ENCODE measurements at regions not wholly inside any gene's neighbourhood (a gene's known extent, or its start where the extent isn't known, plus 50 kb on each side); places are given as distances from the start of the nearest gene placed in this dataset.

DNA sequence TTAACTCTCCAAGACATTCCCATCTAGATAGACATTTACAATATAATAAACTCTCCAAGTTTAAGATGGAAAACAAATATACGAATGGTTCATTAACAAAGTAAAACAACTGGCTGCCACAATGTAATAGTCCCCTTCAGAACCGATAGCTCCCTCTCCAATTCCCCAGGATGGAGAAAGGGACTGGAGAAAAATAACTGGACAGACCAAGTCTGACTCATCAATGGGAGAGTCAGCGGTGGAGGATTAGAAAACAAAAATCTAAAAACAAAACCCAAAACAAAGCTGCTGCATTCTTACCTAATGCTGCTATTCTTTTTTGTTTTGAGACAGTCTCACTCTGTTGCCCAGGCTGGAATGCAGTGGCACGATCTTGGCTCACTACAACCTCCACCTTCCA, 468.1 kb downstream of the SHQ1 start:
- TF ChIP-seq, protein P1, sequence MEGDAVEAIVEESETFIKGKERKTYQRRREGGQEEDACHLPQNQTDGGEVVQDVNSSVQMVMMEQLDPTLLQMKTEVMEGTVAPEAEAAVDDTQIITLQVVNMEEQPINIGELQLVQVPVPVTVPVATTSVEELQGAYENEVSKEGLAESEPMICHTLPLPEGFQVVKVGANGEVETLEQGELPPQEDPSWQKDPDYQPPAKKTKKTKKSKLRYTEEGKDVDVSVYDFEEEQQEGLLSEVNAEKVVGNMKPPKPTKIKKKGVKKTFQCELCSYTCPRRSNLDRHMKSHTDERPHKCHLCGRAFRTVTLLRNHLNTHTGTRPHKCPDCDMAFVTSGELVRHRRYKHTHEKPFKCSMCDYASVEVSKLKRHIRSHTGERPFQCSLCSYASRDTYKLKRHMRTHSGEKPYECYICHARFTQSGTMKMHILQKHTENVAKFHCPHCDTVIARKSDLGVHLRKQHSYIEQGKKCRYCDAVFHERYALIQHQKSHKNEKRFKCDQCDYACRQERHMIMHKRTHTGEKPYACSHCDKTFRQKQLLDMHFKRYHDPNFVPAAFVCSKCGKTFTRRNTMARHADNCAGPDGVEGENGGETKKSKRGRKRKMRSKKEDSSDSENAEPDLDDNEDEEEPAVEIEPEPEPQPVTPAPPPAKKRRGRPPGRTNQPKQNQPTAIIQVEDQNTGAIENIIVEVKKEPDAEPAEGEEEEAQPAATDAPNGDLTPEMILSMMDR (IDR thresholded peaks at IDR 0.05) = no peak
- TF ChIP-seq POLR2AphosphoS5 (IDR thresholded peaks at IDR 0.05) (no peak), POLR2A (IDR thresholded peaks at IDR 0.05; ENCODE audit: low read depth) (no peak), EP300 (IDR thresholded peaks at IDR 0.05) (no peak)

Measured in esophagus muscularis mucosa (tissue), 4 donors.